SK-N-SH (cell line): ENCODE measurements at regions not wholly inside any gene's neighbourhood (a gene's known extent, or its start where the extent isn't known, plus 50 kb on each side); places are given as distances from the start of the nearest gene placed in this dataset.

Experiments used
- CTCF ChIA-PET: fragments of 300-600, 350-600 bp; formaldehyde crosslinking; extraction: SDS; loops from one replicate; lab custom pipeline; 2021; lab: Yijun Ruan, JAX
- POLR2A ChIA-PET: fragments of 350-600 bp; sonication (Branson Sonifier 250); formaldehyde crosslinking; extraction: SDS; loops from one replicate; lab custom pipeline; 2020; ENCODE audit warnings: antibody characterized with exemption, inconsistent platforms; lab: Yijun Ruan, JAX
- DNase-seq: peaks from one replicate; pipeline ENCODE4 v3.0.0; 2012
- H2AFZ ChIP-seq: fragments of 200-600 bp; sonication (generic); 2 replicates; pipeline ENCODE4 v1.8.1; 2016; ENCODE audit warnings: antibody characterized with exemption, mild to moderate bottlenecking, low read depth
- H3F3A ChIP-seq: fragments of 200-600 bp; sonication (generic); replicated peaks from 2 replicates; pipeline ENCODE3; 2016; ENCODE audit warnings: antibody characterized with exemption, mild to moderate bottlenecking; ENCODE audit not compliant: insufficient read depth
- H3K27ac ChIP-seq, 2 experiments: fragments of 200-500 bp in 1 of 2; fragments of 200-600 bp in 1 of 2; sonication (Bioruptor generic) in 1 of 2; sonication (generic), shearing (Covaris generic) in 1 of 2; 2 replicates each; pipeline versions ENCODE4 v1.5.1 to v1.6.1; 2014 to 2016; ENCODE audit warnings: low read depth in 2 of 2, inconsistent platforms in 1 of 2, low read length in 1 of 2, mild to moderate bottlenecking in 1 of 2, mixed read lengths in 1 of 2
- H3K27me3 ChIP-seq: fragments of 200-600 bp; sonication (generic), shearing (Covaris generic); 2 replicates; pipeline ENCODE4 v1.6.1; 2016; ENCODE audit warnings: mixed run types; ENCODE audit not compliant: insufficient read depth
- H3K36me3 ChIP-seq, 2 experiments: fragments of 200-500 bp in 1 of 2; fragments of 200-600 bp in 1 of 2; sonication (Bioruptor generic) in 1 of 2; sonication (generic) in 1 of 2; replicated peaks in 1 of 2; 2 replicates each; pipeline versions ENCODE3 to v1.5.1; 2014 to 2016; ENCODE audit warnings: low read length in 1 of 2, mild to moderate bottlenecking in 1 of 2; ENCODE audit not compliant: insufficient read depth in 2 of 2, control insufficient read depth in 1 of 2
- H3K4me1 ChIP-seq, 2 experiments: fragments of 200-500 bp in 1 of 2; fragments of 200-600 bp in 1 of 2; sonication (Bioruptor generic) in 1 of 2; sonication (generic), shearing (Covaris generic) in 1 of 2; 2 replicates each; pipeline versions ENCODE4 v1.5.1 to v1.6.1; 2014 to 2016; ENCODE audit warnings: low read depth in 1 of 2, low read length in 1 of 2, mixed run types in 1 of 2; ENCODE audit not compliant: insufficient read depth in 2 of 2, control insufficient read depth in 1 of 2
- H3K4me2 ChIP-seq: fragments of 200-600 bp; sonication (generic), shearing (Covaris generic); 2 replicates; pipeline ENCODE4 v1.6.1; 2017; ENCODE audit warnings: mixed run types
- H3K4me3 ChIP-seq, 2 experiments: fragments of 200-500 bp in 1 of 2; fragments of 200-600 bp in 1 of 2; sonication (Bioruptor generic) in 1 of 2; sonication (generic), shearing (Covaris generic) in 1 of 2; 2 replicates each; pipeline versions ENCODE4 v1.5.1 to v1.8.1; 2014 to 2016; ENCODE audit warnings: low read depth in 2 of 2, inconsistent platforms in 1 of 2, low read length in 1 of 2, mild to moderate bottlenecking in 1 of 2, mixed read lengths in 1 of 2, moderate library complexity in 1 of 2
- H3K79me2 ChIP-seq: fragments of 200-600 bp; sonication (generic); 2 replicates; pipeline ENCODE4 v1.8.1; 2017; ENCODE audit warnings: mild to moderate bottlenecking; ENCODE audit not compliant: insufficient read depth
- H3K9ac ChIP-seq: fragments of 200-600 bp; sonication (generic); 2 replicates; pipeline ENCODE4 v1.6.1; 2017; ENCODE audit warnings: mixed run types
- H3K9me2 ChIP-seq: fragments of 200-600 bp; sonication (generic); 2 replicates; pipeline ENCODE4 v1.6.1; 2017; ENCODE audit warnings: mixed run types
- H3K9me3 ChIP-seq: fragments of 200-600 bp; sonication (generic); 2 replicates; pipeline ENCODE4 v1.6.1; 2017; ENCODE audit warnings: mixed run types, mild to moderate bottlenecking, moderate library complexity
- H4K20me1 ChIP-seq: fragments of 200-600 bp; sonication (generic); 2 replicates; pipeline ENCODE4 v1.6.1; 2017; ENCODE audit warnings: mild to moderate bottlenecking, mixed run types; ENCODE audit not compliant: insufficient read depth
- CHD2 ChIP-seq: fragments of 150-350 bp; IDR thresholded peaks from 2 replicates; pipeline ENCODE4 v1.6.1; 2018; ENCODE audit warnings: low read length; ENCODE audit not compliant: partially characterized antibody
- EP300 ChIP-seq, 2 experiments: IDR thresholded peaks; 2 replicates each; pipeline versions ENCODE4 v1.4.0 to v1.6.1; 2012; ENCODE audit warnings: borderline replicate concordance in 1 of 2, low read depth in 1 of 2, low read length in 1 of 2
- EZH2phosphoT487 ChIP-seq: fragments of 200-600 bp; sonication (generic); IDR thresholded peaks from 2 replicates; pipeline ENCODE4 v1.6.1; 2017; ENCODE audit warnings: low read depth, mixed run types, mild to moderate bottlenecking, antibody characterized with exemption, moderate library complexity, borderline replicate concordance
- FOXJ3 ChIP-seq: sonication (generic); formaldehyde crosslinking; IDR thresholded peaks from 2 replicates; pipeline ENCODE4 v1.5.1; 2020; ENCODE audit warnings: mild to moderate bottlenecking, missing genetic modification reagents
- GABPA ChIP-seq: IDR thresholded peaks from 2 replicates; pipeline ENCODE4 v1.4.0; 2012; ENCODE audit warnings: low read depth, mild to moderate bottlenecking
- JUND ChIP-seq: IDR thresholded peaks from 2 replicates; pipeline ENCODE4 v1.4.0; 2012
- MEF2A ChIP-seq: IDR thresholded peaks from 2 replicates; pipeline ENCODE4 v1.4.0; 2012; ENCODE audit warnings: low read depth, borderline replicate concordance
- MXI1 ChIP-seq: IDR thresholded peaks from 2 replicates; pipeline ENCODE4 v1.6.1; 2012; ENCODE audit warnings: mild to moderate bottlenecking, low read depth, low read length, improper control_type of control experiment
- NFIC ChIP-seq: IDR thresholded peaks from 2 replicates; pipeline ENCODE4 v1.4.0; 2012; ENCODE audit warnings: borderline replicate concordance
- POLR2AphosphoS5 ChIP-seq: IDR thresholded peaks from 2 replicates; pipeline ENCODE4 v1.6.1; 2012; ENCODE audit warnings: low read depth, low read length
- RAD21 ChIP-seq: IDR thresholded peaks from 2 replicates; pipeline ENCODE4 v1.6.1; 2012; ENCODE audit warnings: mild to moderate bottlenecking, low read length
- RFX5 ChIP-seq: IDR thresholded peaks from 2 replicates; pipeline ENCODE4 v1.6.1; 2012; ENCODE audit warnings: mild to moderate bottlenecking, improper control_type of control experiment, low read length
- RXRA ChIP-seq: IDR thresholded peaks from 2 replicates; pipeline ENCODE4 v1.4.0; 2012; ENCODE audit warnings: low read depth, mild to moderate bottlenecking, borderline replicate concordance
- SIN3A ChIP-seq: IDR thresholded peaks from 2 replicates; pipeline ENCODE4 v1.6.1; 2012; ENCODE audit warnings: low read depth, mild to moderate bottlenecking, low read length, moderate library complexity, borderline replicate concordance
- SMC3 ChIP-seq: IDR thresholded peaks from 2 replicates; pipeline ENCODE4 v1.6.1; 2012; ENCODE audit warnings: low read depth, low read length, improper control_type of control experiment
- TCF12 ChIP-seq: IDR thresholded peaks from 2 replicates; pipeline ENCODE4 v1.4.0; 2012
- WGBS: methylation state at CpG from one replicate; pipeline ENCODE4 v1.1.6; 2017; ENCODE audit warnings: low lambda C conversion rate; 5-methylcytosine and 5-hydroxymethylcytosine counted together
- TF ChIP-seq, protein P1 (sequence below): fragments of 150-350 bp; IDR thresholded peaks from 2 replicates; pipeline ENCODE4 v1.6.1; 2017; ENCODE audit warnings: antibody characterized with exemption, low read length, low read depth, borderline replicate concordance
- TF ChIP-seq, protein P2 (sequence below): IDR thresholded peaks from 2 replicates; pipeline ENCODE4 v1.4.0; 2012; ENCODE audit warnings: low read depth, borderline replicate concordance
- TF ChIP-seq, protein P3 (sequence below): IDR thresholded peaks from 2 replicates; pipeline ENCODE4 v1.6.1; 2012; ENCODE audit warnings: mild to moderate bottlenecking, low read depth, low read length, moderate library complexity

DNA sequence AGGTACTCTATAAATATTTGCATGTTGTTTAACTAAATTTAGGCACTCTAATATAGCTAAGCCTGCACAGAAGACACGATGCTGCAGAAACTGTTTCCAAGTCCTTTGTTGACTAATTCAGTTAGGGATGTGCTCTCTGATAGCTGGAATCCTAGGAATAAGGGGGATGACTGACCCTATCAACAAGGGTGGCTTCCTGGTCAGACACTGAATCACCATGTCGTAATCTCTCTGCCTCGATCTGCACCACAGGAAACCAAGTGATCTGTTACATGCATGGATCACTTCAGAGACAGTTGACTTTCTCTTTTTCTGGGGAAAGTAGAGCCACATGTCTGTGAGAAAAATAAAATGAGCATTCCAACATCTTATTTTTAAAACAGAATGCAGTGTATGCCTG lies 169.1 kb downstream of the GUCY2F start:
- no peaks in the 10 kb centered on the region for H3K4me1 ChIP-seq
- CTCF ChIA-PET, result no interaction called here
- H3K4me3 ChIP-seq, result no peak overlapping the region
- H3K79me2 ChIP-seq, result no peaks in the 10 kb centered on the region
- TF ChIP-seq, protein P1, sequence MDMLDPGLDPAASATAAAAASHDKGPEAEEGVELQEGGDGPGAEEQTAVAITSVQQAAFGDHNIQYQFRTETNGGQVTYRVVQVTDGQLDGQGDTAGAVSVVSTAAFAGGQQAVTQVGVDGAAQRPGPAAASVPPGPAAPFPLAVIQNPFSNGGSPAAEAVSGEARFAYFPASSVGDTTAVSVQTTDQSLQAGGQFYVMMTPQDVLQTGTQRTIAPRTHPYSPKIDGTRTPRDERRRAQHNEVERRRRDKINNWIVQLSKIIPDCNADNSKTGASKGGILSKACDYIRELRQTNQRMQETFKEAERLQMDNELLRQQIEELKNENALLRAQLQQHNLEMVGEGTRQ, result no peak
- TF ChIP-seq EP300 (IDR thresholded peaks at IDR 0.05; ENCODE audit: borderline replicate concordance in 1 of 2, low read depth in 1 of 2, low read length in 1 of 2) (no peak), TCF12 (no peak), CHD2 (no peak), MXI1 (no peak), GABPA (no peak), SIN3A (no peak), SMC3 (no peak), MEF2A (no peak), POLR2AphosphoS5 (no peak), RFX5 (no peak), EZH2phosphoT487 (no peak), JUND (no peak), RXRA (no peak), FOXJ3 (CRISPR knock-in tag) (no peak), RAD21 (no peak), NFIC (no peak)
- TF ChIP-seq, protein P2, sequence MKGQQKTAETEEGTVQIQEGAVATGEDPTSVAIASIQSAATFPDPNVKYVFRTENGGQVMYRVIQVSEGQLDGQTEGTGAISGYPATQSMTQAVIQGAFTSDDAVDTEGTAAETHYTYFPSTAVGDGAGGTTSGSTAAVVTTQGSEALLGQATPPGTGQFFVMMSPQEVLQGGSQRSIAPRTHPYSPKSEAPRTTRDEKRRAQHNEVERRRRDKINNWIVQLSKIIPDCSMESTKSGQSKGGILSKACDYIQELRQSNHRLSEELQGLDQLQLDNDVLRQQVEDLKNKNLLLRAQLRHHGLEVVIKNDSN, result no peak
- TF ChIP-seq, protein P3, sequence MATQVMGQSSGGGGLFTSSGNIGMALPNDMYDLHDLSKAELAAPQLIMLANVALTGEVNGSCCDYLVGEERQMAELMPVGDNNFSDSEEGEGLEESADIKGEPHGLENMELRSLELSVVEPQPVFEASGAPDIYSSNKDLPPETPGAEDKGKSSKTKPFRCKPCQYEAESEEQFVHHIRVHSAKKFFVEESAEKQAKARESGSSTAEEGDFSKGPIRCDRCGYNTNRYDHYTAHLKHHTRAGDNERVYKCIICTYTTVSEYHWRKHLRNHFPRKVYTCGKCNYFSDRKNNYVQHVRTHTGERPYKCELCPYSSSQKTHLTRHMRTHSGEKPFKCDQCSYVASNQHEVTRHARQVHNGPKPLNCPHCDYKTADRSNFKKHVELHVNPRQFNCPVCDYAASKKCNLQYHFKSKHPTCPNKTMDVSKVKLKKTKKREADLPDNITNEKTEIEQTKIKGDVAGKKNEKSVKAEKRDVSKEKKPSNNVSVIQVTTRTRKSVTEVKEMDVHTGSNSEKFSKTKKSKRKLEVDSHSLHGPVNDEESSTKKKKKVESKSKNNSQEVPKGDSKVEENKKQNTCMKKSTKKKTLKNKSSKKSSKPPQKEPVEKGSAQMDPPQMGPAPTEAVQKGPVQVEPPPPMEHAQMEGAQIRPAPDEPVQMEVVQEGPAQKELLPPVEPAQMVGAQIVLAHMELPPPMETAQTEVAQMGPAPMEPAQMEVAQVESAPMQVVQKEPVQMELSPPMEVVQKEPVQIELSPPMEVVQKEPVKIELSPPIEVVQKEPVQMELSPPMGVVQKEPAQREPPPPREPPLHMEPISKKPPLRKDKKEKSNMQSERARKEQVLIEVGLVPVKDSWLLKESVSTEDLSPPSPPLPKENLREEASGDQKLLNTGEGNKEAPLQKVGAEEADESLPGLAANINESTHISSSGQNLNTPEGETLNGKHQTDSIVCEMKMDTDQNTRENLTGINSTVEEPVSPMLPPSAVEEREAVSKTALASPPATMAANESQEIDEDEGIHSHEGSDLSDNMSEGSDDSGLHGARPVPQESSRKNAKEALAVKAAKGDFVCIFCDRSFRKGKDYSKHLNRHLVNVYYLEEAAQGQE, result no peak
- no peaks in the 10 kb centered on the region for H4K20me1 ChIP-seq
- H3K9me3 ChIP-seq, result no peaks in the 10 kb centered on the region
- no peak for DNase-seq
- H3K9me2 ChIP-seq, result no peaks in the 10 kb centered on the region
- 2% methylated on average over 3 of the region's 3 CpGs for WGBS
- H3F3A ChIP-seq, result no peaks in the 10 kb centered on the region
- H2AFZ ChIP-seq, result no peak overlapping the region
- H3K27ac ChIP-seq, result no peak overlapping the region
- H3K36me3 ChIP-seq, result no peaks in the 10 kb centered on the region
- H3K9ac ChIP-seq, result no peak overlapping the region
- H3K27me3 ChIP-seq, result peaks cover 25% of the 10 kb centered on the region
- no peak overlapping the region for H3K4me2 ChIP-seq
- POLR2A ChIA-PET, result no interaction called here
